NCI-H774 (cell line): ENCODE measurements at regions not wholly inside any gene's neighbourhood (a gene's known extent, or its start where the extent isn't known, plus 50 kb on each side); places are given as distances from the start of the nearest gene placed in this dataset.

Experiments
- DNase-seq: peaks from one replicate; lab custom pipeline; 2025; lab: John Stamatoyannopoulos, UW

DNA sequence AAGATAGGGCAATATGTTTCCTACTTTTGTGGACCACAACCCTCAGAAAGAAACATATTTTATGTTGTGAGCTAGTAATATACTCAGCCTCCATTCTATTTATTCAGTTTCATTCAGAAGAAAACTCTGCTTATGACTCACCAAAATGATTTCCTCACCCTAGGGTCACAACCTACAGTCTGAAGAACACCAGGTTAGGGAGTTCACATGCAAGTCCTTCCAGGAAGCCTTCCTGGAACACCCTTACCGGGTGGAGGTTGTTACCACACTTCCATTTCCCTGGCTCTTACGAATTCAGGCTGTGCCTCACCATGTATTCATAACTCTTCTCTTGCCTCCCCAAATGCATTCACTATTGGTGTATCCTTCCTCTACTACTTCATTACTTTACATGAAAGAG, 228.0 kb upstream of the ADAMTS9 start:
- no peak for DNase-seq

DNA sequence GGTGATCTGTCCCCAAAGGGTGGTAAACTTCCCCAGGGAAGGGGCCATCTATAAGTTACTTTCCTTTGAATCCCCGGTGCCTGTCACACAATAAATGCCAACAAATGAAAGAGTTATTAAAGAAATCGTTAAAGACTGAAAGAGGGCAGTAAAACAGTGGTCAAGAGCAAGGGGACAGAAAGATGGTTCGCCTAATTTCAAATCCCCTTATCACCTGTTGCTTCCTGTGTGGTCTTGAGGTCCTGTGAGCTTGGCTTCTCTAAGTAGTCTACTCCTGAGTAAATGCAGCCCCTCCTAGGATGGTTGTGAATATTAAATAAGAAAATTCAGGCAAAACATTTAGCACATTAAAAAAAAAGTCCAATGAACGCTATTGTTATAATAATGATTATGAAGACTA, 225.7 kb upstream of the ADAMTS9 start:
- no peak for DNase-seq

DNA sequence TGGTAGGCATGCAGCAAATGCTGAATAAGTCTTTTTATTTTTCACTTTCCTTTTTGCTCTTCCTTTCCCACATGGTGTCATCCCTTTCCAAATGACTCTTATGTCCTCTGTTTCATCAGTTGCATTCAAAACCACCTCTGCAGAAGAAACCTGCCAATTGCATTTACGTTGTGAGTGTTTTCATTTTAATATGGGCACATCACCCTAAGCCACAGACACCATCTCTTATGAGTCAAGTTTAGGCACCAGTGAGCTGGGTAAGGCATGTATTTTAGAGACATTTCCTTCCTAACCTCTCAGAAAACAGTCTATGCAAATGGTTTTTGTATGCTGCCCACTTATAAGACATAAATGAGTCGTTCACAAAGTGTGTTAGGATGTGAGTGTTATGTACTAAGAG, 223.3 kb upstream of the ADAMTS9 start:
- DNase-seq, result no peak

DNA sequence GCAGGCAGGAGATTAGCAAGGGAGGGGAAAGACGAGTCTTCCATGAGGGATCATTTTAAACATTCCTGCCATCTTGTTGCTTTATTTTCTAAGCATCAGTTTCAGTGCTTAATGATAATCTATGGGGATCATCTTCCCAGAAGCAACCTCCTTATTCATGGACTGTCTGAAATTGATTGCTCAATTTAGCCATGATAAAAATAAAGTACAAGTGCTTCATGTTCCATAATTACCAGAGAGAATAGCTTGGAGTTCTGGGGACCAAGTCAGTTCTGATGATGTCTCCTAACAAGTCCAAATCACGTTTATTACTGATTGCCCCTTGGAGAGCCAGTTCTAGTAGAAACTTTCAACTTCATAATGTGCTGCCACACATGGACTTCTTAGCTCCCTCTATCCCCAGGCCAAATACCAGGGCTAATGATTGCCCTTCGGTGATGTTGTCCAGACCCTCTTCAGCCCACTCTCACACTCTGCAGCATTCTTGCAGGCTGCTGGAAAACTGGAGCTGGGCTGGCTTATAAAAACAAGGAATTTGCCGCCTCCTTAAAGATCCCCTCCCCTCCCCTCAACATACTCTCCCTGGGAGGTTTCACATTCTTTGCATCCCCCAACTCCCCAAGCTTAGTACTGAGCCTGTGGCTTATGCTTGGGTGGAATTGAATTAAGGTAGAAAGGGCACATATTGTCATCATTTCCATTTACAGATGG, 222.1 kb upstream of the ADAMTS9 start:
- no peak for DNase-seq

DNA sequence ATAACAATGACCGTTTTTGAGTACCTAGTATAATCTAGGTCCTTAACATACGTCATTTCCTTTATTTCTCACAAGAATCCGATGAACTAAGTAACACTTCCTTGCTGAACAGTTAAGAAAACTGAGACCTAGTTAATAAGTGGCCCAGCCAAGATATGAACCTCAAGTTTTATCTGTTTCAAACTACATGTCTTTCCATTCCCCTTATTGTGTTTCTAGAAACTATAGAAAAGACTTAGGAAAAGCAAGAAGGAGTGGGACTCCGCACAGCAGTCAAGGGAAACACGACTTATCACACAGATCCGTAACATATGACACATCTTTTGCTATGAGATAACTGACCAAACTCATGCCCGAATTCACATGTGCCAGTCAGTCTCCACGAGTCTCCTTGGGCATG, 221.2 kb upstream of the ADAMTS9 start:
- no peak for DNase-seq

DNA sequence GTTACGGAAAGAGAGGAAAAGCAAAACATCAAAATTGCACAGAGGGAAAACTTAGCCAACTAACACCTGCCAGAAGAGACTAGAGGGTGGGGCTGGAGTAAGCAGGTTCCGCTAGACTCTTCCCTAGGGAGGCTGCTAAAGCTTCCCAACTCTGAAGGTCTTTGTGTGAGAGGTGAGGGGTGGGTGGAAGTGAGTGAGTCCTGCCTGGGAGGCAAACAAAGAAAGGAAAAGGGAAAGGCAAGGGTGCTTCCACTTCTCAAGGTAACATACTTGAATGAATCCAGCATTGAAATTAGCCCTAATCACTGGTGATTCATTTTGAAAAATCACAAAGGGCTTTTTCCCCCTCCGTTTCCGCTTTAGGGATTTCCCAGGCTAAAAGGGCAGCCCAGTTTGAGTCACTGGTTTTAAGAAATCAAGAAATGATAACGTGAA, 220.5 kb upstream of the ADAMTS9 start:
- no peak for DNase-seq

DNA sequence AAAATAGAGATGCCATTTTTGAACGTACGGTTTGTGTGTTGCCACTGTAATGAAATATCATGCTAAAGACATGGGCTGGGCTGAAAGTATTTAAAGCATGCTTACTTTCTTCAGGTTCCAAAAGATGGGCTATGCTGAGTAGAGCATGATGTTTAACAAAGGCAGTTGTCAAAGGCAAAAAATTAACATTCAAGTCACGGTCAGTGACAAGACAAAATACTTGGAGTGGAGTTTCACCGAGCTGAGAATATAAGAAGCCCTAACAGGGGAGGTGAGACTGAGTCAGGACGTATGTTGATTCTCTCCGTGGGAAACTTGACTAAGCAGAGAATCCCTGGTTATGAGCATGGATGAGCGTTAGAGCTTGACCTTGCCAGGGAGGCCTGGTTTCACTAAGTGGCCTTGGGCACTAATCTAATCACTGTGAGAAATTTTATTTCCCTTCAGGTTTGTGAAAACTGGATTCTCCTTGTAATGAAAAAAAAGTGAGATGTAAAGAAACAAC, 218.2 kb upstream of the ADAMTS9 start:
- no peak for DNase-seq

DNA sequence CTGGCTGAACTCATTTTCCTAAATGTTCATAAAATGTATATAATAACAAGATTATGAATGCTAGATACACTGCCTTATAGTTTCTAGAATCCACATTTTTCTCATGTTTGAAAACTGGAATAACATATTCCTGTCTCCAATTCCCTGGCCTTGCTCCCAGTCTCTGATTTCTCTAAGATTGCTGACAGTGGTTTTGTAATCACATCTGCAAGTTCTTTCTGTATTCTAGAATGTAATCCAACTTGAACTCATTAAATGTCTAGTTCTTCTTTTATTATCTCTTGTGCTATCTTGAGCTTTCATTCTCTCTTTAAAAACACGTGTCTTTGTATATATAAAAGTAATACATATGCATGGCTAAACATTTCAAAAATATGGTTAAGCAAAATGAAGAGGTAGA, 215.2 kb upstream of the ADAMTS9 start:
- DNase-seq, result no peak

DNA sequence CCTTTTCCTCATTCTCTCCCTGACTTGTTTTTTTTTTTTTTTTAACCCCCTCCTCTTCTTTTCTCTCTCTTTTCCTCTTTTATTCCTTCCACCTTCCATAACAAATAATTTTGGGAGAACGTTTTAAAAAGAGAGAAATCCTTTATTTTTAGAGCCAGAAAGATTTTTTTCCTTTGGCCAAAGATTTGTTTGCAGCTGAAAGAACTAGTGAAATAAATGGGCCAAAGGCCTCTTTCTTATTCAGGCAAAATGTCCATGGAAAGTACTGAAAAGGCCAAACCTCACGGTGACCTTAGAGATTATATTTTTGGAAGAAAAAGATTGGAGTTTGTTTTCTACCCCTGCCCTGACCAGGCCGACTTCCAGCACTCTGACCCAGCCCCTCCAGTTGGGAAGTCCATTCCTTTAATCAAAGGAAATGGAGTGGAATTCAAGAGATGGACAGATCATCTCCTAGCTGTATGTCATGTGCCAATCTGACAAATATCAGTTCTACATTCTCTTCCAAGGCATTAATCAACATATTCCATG, 214.3 kb upstream of the ADAMTS9 start:
- no peak for DNase-seq

DNA sequence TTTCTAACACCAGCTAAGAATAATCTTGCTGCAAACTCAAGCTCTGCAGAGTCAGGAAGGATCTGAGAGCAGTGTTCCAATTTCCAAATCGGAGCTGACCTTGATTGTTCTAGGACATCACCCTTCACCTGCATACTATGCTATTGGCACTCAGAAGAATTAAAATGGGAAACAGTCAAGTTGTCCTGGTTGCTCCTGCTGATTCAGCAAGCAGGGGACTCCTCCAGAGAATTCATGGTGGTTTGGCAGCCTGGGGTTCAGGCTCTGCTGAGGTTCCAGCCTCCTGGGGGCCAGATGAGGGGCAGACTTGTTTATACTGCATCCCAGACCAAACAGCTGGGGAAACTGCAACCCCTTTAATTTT, 213.7 kb upstream of the ADAMTS9 start:
- DNase-seq, result no peak

DNA sequence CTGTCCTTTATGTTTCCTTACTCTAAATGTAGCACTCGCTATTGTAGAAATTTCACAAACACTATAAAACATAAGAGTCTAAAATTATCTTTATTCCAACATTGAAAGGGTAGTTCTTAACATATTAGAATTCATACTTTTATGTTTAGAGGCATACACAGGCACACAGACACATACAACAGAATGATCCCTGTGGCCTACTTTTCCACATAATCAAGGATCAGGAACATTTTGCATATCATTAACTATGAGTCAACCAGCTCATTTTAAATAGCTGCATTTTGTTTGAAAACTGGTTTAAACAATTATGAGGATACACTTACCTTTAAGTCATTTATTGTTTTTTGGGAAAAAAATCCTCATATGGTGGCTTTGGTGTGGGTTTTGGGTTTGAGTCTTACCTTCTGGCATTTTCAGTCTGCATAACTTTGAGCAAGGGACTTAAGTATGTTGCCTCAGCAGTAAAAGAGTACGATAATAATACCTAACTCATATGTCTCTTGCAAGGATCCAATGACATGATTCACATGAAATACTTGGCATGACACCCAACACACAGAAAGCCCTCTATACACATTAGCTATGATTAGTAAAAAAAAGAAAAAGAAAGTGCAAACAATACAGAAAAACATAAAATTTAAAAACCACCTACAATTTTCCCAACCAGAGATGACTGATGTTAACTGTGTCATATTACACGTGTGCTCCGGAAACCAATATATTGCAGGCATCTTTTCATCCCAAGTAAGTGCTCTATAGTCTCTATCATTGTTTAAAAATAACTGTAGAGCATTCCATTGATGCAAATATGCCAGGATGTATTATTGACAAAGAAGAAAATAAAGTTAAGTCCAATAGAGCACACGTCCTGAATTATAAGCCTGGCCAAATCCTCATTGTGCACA, 213.1 kb upstream of the ADAMTS9 start:
- no peak for DNase-seq

DNA sequence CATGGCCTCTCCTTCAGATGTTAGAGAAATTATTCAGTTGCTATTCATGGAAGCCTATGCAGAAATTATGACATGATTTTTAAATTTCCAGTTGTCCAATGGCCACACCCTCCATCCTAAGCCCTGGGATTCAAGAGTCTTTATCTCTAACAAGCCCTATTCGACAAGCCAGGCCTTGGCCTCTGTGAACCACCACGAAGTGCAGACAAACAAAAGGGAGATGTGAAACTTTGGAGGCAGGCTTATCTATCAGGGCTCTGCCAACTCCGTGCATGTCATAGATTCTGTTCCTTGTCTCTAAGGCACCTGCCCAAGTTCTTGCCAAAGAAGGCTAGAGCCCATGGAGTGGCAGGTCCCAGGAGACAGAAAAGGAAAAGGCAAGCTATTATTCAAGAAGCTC, 212.4 kb upstream of the ADAMTS9 start:
- no peak for DNase-seq

DNA sequence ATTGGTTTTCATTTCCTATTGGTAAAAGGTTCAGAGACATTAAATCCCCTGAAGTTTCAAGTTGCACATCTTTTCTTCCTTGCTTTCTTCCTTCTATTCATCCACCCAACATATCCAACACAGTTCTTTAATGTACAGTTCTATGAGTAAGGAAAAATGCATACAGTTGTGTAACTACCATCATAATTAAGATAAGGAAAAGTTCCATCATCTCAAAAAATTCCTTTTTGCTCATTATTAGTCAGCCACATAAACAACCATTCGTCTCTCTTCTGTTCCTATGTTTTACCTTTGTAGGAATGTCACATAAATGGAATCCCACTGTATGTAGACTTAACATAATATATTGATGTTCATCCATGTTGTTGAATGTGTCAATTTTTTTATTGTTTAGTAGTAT, 211.1 kb upstream of the ADAMTS9 start:
- DNase-seq, result no peak

DNA sequence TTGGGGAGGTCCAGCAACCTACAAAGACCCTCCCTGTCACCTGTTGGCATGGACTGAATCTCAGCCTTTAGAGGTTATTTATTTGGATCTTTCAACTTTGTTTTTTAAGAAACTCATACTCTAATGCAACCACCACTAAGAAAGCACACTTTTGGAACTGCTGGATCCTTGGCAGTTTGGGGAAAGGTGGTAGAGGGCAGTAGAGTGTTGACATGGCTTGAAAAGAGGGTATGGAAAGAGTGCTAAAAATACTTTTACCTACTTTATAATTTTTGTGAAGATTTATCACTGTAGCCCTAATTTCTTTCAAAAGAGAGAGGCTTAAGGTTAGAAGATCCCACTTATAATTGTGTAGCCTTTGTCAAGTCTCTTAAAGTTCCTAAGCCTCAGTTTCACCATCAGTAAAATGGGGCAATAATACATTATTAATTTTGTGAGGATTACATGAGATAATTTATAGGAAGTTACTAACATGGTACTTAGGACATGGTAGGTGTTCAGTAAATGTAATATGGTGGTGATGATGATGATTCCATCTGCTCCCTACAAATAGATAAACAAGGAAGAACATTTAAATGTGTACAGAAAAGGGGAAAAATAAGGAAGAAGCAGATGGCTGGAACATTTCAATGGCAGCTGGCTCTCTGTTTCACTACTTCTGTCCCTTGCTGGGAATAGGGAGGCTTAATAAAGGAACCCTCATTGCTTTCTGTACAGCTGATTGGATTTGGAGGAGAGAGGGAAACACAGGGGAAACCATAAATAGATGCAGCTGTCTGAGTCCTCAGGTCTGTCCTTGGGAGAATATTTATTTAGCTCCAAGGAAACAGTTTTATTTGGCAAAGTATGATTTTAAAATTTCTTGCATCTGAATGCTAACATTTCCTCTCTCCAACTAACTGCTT, 208.4 kb upstream of the ADAMTS9 start:
- DNase-seq, result no peak

DNA sequence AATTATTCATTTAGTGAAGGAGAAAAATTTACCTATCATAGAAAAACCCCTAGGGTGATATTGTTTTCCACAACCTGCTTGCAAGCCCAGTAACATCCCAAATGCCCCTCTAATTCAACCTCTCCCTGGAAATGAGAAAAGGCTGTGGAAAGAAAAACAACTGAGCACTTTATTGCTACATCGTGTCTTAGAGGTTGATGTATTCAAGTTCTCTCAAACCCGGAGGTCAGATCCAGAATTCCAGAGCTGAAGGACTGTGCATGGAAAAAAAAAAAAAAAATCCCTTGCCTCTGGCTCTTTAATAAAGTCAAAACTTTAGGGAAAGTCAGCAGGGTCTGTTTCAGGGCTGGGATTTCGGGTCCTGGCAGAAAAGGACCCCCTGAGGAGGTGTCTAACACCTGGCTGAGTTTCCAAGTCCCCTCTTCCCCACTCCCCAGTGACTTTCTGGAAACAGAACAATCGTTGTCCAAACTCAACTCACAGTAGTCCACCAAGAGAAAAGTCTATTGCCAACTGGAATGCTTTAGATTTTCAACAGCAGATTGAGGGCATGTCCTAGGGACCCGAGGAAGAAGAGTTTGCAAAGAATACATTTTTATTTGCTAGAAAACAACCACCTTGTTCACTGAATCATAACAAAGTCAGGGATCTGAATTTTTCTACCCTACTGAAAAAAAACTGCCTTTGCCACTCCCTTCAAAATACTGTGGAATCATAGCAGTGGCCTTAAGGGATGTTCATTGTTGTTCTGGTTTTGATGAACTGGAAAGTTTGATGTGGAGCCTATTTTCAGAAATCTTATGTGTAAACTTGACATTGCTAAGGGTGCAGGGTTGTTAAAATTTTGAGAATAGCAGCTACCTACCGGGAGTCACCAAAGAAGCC, 207.5 kb upstream of the ADAMTS9 start:
- no peak for DNase-seq

DNA sequence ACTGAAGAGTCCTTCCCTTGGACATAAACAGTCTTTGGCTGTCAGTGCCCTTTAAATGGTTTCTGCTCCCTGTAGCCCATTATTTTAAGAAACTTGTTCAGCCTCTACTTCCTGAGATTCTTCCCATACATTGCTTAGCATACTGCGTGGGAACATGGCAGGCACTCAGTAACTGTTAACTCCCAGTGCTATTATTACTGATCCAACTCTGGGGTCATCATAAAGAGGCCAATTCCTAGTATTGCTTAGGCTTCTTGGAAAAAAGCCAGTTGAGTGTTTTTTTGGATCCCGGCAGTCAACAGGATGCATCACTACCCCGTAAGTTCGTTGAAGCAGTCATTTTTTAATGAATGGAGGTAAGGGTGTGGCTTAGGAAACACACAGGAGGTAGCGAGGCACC, 206.2 kb upstream of the ADAMTS9 start:
- no peak for DNase-seq

DNA sequence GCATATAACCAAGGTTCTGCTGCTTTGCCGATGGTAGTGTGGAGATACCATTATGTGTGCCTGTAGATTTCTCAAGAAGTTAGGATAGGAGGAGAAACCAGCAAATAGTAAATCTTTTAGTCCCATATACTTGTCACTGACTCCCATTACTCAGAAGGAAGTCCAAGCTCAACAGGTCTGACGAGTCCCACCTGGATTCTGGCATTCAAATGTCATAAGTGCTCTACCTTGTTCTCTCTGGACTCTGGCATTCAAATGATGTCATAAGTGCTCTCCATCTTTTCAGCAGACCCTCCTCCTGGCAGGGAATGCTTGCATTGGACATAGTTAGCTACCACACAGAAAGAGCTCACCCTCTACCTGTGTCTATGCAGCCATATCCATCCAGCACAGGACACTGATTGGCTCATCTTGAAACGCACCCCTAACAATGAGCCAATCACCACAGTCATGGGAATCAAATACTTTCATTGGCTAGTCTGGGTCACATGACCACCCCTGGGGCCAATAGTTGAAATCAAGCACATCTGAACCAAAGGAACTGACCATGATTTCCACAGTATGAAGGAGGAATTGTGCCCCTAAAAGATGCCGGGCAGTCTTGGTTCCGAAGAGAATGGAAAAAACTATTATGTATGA, 205.0 kb upstream of the ADAMTS9 start:
- DNase-seq, result no peak

DNA sequence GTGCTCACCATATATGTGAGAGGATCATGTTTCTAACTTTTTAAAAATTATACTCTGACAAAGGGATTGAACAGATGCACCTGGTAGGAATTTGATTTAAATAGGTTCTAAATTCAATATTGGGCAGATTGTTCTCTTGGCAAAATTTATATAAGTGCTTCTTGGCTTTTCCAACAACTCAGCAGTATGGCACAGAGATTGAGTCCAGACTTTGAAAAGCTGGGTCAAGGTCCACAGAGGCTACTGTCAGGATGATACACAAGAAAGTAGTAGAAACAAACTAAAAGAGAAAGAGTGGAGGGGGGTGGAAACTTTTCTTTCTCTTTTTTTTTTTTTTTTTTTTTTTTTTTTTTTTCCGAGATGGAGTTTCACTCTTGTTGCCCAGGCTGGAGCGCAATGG, 203.2 kb upstream of the ADAMTS9 start:
- no peak for DNase-seq

DNA sequence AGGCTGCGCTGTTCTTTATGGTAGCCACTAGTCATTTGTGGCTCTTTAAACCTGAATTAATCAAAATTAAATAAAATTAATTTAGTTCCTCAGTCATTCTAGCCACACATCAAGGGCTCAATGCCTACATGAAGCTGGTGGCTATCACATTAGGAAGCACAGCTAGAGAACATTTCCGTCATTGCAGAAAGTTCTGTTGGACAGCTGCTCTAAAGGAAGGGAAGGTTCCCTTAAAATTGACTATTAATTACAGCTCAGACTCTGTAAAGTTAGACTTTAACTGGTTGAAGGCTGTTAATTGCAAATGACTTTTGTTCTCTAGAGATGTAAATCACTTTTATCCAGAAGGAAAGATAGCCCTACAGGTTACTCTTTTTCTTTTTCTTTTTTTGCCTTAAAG, 202.7 kb upstream of the ADAMTS9 start:
- no peak for DNase-seq

DNA sequence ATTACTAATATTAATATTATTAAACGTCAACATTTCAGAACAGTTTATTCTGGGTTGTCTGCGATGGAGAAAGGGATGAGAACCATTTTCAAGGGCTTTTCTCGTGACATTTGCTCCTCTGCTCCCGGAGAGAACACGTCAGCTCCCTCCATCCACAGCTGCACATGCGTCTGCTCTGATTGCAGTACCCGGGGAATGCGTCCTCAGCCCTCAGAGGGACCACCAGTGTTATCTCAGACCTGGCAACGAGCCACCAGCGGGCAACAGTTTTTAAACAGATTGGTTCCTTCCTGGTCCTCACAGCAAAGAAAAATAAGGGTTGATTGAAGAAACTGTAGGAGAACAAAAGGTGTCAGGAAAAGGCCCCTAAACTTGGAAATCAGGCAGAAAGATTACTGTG, 202.2 kb upstream of the ADAMTS9 start:
- DNase-seq, result no peak
